ENCODE measurements at regions not wholly inside any gene's neighbourhood (a gene's known extent, or its start where the extent isn't known, plus 50 kb on each side); places are given as distances from the start of the nearest gene placed in this dataset.
"Not testable (repeated sequence)": the region's sequence is repeated elsewhere in the genome, so short reads cannot be mapped to it uniquely, and the experiment has no call there.

DNA sequence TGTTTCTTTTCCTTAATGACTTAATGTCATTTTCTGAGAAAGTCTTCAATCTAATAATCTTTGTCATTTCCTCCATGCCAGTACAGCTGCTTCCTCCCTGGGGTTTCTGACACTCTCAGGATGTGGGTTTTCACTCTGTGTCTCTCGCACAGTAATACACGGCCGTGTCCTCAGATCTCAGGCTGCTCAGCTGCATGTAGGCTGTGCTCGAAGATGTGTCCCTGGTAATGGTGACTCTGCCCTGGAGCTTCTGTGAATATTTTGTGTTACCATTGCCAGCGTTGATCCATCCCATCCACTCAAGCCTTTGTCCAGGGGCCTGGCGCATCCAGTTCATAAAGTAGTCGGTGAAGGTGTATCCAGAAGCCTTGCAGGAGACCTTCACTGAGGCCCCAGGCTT lies 142.2 kb downstream of the POTEB start:
- TF ChIP-seq, protein P1, sequence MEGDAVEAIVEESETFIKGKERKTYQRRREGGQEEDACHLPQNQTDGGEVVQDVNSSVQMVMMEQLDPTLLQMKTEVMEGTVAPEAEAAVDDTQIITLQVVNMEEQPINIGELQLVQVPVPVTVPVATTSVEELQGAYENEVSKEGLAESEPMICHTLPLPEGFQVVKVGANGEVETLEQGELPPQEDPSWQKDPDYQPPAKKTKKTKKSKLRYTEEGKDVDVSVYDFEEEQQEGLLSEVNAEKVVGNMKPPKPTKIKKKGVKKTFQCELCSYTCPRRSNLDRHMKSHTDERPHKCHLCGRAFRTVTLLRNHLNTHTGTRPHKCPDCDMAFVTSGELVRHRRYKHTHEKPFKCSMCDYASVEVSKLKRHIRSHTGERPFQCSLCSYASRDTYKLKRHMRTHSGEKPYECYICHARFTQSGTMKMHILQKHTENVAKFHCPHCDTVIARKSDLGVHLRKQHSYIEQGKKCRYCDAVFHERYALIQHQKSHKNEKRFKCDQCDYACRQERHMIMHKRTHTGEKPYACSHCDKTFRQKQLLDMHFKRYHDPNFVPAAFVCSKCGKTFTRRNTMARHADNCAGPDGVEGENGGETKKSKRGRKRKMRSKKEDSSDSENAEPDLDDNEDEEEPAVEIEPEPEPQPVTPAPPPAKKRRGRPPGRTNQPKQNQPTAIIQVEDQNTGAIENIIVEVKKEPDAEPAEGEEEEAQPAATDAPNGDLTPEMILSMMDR (conservative IDR thresholded peaks at IDR 0.05; ENCODE audit: low read depth, low read length): not testable (repeated sequence)
- not testable (repeated sequence) for TF ChIP-seq EZH2phosphoT487 (IDR thresholded peaks at IDR 0.05; ENCODE audit: borderline replicate concordance, low read length)

Measured in PC-3 (cell line).